K562 (cell line): ENCODE measurements at regions not wholly inside any gene's neighbourhood (a gene's known extent, or its start where the extent isn't known, plus 50 kb on each side); places are given as distances from the start of the nearest gene placed in this dataset.

Source experiments
- ATAC-seq: fragments of 200-7000 bp; cut with Tn5 transposase; 3 replicates; pipeline ENCODE4 v1.9.1; 2020; ENCODE audit warnings: moderate library complexity
- BruUV-seq: library from RNA; stranded (reverse); fragments of 400-500 nt; replicated peaks from 2 replicates; lab custom pipeline; 2021; lab: Mats Ljungman, UMichigan
- CTCF ChIA-PET: fragments of 300-600 bp; formaldehyde crosslinking; extraction: SDS; loops from one replicate; lab custom pipeline; 2021; ENCODE audit warnings: low intra/inter-chr PET ratio; lab: Yijun Ruan, JAX
- POLR2A ChIA-PET: fragments of 300-600, 350-650 bp; sonication (Branson Sonifier 250); formaldehyde crosslinking; extraction: SDS; loops from one replicate; lab custom pipeline; 2021; ENCODE audit warnings: antibody characterized with exemption, inconsistent platforms; lab: Yijun Ruan, JAX
- DNase-seq, 4 experiments: peaks; one replicate each; pipeline versions ENCODE4 v3.0.0 to v3.0.0-alpha.2; 2011 to 2018; ENCODE audit warnings: low spot score in 3 of 4, mixed read lengths in 3 of 4; ENCODE audit errors: extremely low read depth in 1 of 4
- FAIRE-seq: peaks from 2 replicates; lab custom pipeline; 2011; peaks lifted over from hg19 to GRCh38; lab: Jason Lieb, UNC
- H2AFZ ChIP-seq: 2 replicates; pipeline ENCODE4 v1.6.0; 2011; ENCODE audit warnings: low read depth, low read length, control low read depth, inconsistent platforms
- H3K27ac ChIP-seq: fragments of 200-600 bp; 3 replicates; pipeline ENCODE4 v1.8.0; 2011; ENCODE audit warnings: low read depth, mild to moderate bottlenecking, control low read depth, inconsistent platforms, low read length, moderate library complexity, mixed read lengths; ENCODE audit errors: extremely low read depth
- H3K27me3 ChIP-seq, 2 experiments: fragments of 300-600 bp in 1 of 2; 2 replicates in 1 of 2; 3 replicates in 1 of 2; pipeline versions ENCODE4 v1.6.0 to v1.8.0; 2011; ENCODE audit warnings: inconsistent platforms in 2 of 2, low read length in 2 of 2, mild to moderate bottlenecking in 1 of 2, mixed read lengths in 1 of 2, moderate library complexity in 1 of 2; ENCODE audit not compliant: control insufficient read depth in 2 of 2, insufficient read depth in 2 of 2
- H3K36me3 ChIP-seq: fragments of 300-600 bp; 3 replicates; pipeline ENCODE4 v1.8.0; 2011; ENCODE audit warnings: mild to moderate bottlenecking, low read length, inconsistent platforms; ENCODE audit not compliant: control insufficient read depth, insufficient read depth
- H3K4me1 ChIP-seq, 2 experiments: fragments of 200-600 bp in 1 of 2; replicated peaks in 1 of 2; 2 replicates in 1 of 2; 3 replicates in 1 of 2; pipeline versions ENCODE4 v1.5.1 to v1.8.0; 2011; ENCODE audit warnings: inconsistent platforms in 2 of 2, low read length in 2 of 2, mild to moderate bottlenecking in 1 of 2, mixed read lengths in 1 of 2, moderate library complexity in 1 of 2; ENCODE audit not compliant: control insufficient read depth in 2 of 2, insufficient read depth in 2 of 2
- H3K4me2 ChIP-seq: 2 replicates; pipeline ENCODE4 v1.6.1; 2011; ENCODE audit warnings: low read length, control low read depth, inconsistent platforms, mixed read lengths; ENCODE audit not compliant: insufficient read depth
- H3K4me3 ChIP-seq: fragments of 200-600 bp; sonication (generic), shearing (Covaris generic); 2 replicates; pipeline ENCODE4 v1.5.1; 2016; ENCODE audit warnings: control low read depth, inconsistent platforms
- H3K79me2 ChIP-seq: fragments of 200-600 bp; 3 replicates; pipeline ENCODE4 v1.8.0; 2011; ENCODE audit warnings: low read length, inconsistent platforms; ENCODE audit not compliant: control insufficient read depth, insufficient read depth
- H3K9ac ChIP-seq, 2 experiments: 2 replicates each; pipeline versions ENCODE4 v1.6.0 to v1.6.1; 2011; ENCODE audit warnings: low read depth in 2 of 2, low read length in 2 of 2, control low read depth in 1 of 2, inconsistent platforms in 1 of 2, mild to moderate bottlenecking in 1 of 2, mixed read lengths in 1 of 2; ENCODE audit not compliant: insufficient read depth in 1 of 2
- H3K9me1 ChIP-seq: one replicate; pipeline ENCODE4 v1.6.0; 2011; ENCODE audit warnings: inconsistent platforms, mild to moderate bottlenecking, low read length, moderate library complexity; ENCODE audit not compliant: control insufficient read depth, insufficient read depth
- H3K9me3 ChIP-seq: replicated peaks from 2 replicates; pipeline ENCODE4 v1.5.1; 2011; ENCODE audit warnings: low read depth, low read length, inconsistent platforms; ENCODE audit not compliant: control insufficient read depth, insufficient read depth
- H4K20me1 ChIP-seq: replicated peaks from 2 replicates; pipeline ENCODE4 v1.6.1; 2011; ENCODE audit warnings: low read length, inconsistent platforms, mixed read lengths; ENCODE audit not compliant: control insufficient read depth, insufficient read depth
- ADNP ChIP-seq: fragments of 200-800 bp; sonication (Bioruptor generic); IDR thresholded peaks from 2 replicates; pipeline ENCODE4 v1.6.1; 2016; ENCODE audit warnings: missing genetic modification characterization, missing compliant biosample characterization
- ATF7 ChIP-seq: fragments of 450-650 bp; IDR thresholded peaks from 2 replicates; pipeline ENCODE4 v1.7.1; 2014; ENCODE audit warnings: mild to moderate bottlenecking, moderate library complexity
- BMI1 ChIP-seq: fragments of 150-350 bp; IDR thresholded peaks from 2 replicates; pipeline ENCODE4 v1.6.1; 2014; ENCODE audit warnings: low read length
- ESRRB ChIP-seq: fragments of 250-450 bp; sonication (Bioruptor Pico); IDR thresholded peaks from 2 replicates; pipeline ENCODE4 v1.5.0; 2020; ENCODE audit warnings: mild to moderate bottlenecking, moderate library complexity, borderline replicate concordance
- JUNB ChIP-seq: fragments of 450-650 bp; formaldehyde crosslinking; conservative IDR thresholded peaks from 2 replicates; pipeline ENCODE4 v1.4.0; 2020; ENCODE audit warnings: mild to moderate bottlenecking
- KAT8 ChIP-seq: fragments of 450-650 bp; IDR thresholded peaks from 2 replicates; pipeline ENCODE4 v1.6.1; 2016; ENCODE audit warnings: low read depth, mild to moderate bottlenecking
- KDM1A ChIP-seq, 2 experiments: fragments of 450-650 bp; IDR thresholded peaks; 2 replicates each; pipeline ENCODE4 v1.6.1; 2016; ENCODE audit warnings: mild to moderate bottlenecking in 2 of 2
- KLF10 ChIP-seq: fragments of 250-450 bp; sonication (Bioruptor Pico); IDR thresholded peaks from 2 replicates; pipeline ENCODE4 v1.6.1; 2021; ENCODE audit warnings: matching md5 sums
- MECOM ChIP-seq: fragments of 250-450 bp; sonication (Bioruptor Pico); IDR thresholded peaks from 2 replicates; pipeline ENCODE4 v1.8.0; 2022; ENCODE audit warnings: inconsistent platforms
- NCOR1 ChIP-seq: fragments of 450-650 bp; IDR thresholded peaks from 2 replicates; pipeline ENCODE4 v1.6.1; 2016; ENCODE audit warnings: mild to moderate bottlenecking, moderate library complexity
- NRF1 ChIP-seq, 2 experiments: fragments of 450-650 bp; IDR thresholded peaks in 1 of 2; conservative IDR thresholded peaks in 1 of 2; 2 replicates each; pipeline ENCODE4 v1.6.1; 2014; ENCODE audit warnings: mild to moderate bottlenecking in 2 of 2
- PATZ1 ChIP-seq: fragments of 250-450 bp; sonication (Bioruptor Pico); IDR thresholded peaks from 2 replicates; pipeline ENCODE4 v1.5.0; 2020; ENCODE audit warnings: mild to moderate bottlenecking, borderline replicate concordance
- PRMT5 ChIP-seq: sonication (generic); formaldehyde crosslinking; IDR thresholded peaks from 2 replicates; pipeline ENCODE4 v1.5.0; 2020; ENCODE audit warnings: missing genetic modification reagents
- RB1 ChIP-seq: fragments of 450-650 bp; IDR thresholded peaks from 2 replicates; pipeline ENCODE4 v1.6.1; 2017; ENCODE audit warnings: low read depth, mild to moderate bottlenecking
- RBFOX2 ChIP-seq: fragments of 200-400 bp; formaldehyde crosslinking; IDR thresholded peaks from 2 replicates; pipeline ENCODE4 v1.6.1; 2017; ENCODE audit warnings: low read depth, mild to moderate bottlenecking, low read length, moderate library complexity
- RBM39 ChIP-seq: fragments of 200-400 bp; formaldehyde crosslinking; optimal IDR thresholded peaks from 2 replicates; pipeline ENCODE3; 2018; ENCODE audit warnings: low read depth, low read length
- SAFB ChIP-seq: fragments of 200-400 bp; formaldehyde crosslinking; IDR thresholded peaks from 2 replicates; pipeline ENCODE4 v1.6.1; 2017; ENCODE audit warnings: low read depth, low read length, borderline replicate concordance
- SMAD3 ChIP-seq: fragments of 450-650 bp; formaldehyde crosslinking; conservative IDR thresholded peaks from 2 replicates; pipeline ENCODE4 v1.4.0; 2020; ENCODE audit warnings: mild to moderate bottlenecking
- TEAD1 ChIP-seq, 2 experiments: fragments of 450-650 bp in 1 of 2; sonication (generic) in 1 of 2; formaldehyde crosslinking; IDR thresholded peaks; 2 replicates each; pipeline versions ENCODE4 v1.4.0 to v1.8.0; 2020 to 2022; ENCODE audit warnings: mild to moderate bottlenecking in 2 of 2, missing genetic modification reagents in 1 of 2
- ZEB2 ChIP-seq: fragments of 450-650 bp; IDR thresholded peaks from 2 replicates; pipeline ENCODE4 v1.6.1; 2016
- ZNF140 ChIP-seq: fragments of 250-450 bp; sonication (Bioruptor Pico); IDR thresholded peaks from 2 replicates; pipeline ENCODE4 v1.8.0; 2021; ENCODE audit warnings: moderate library complexity, mild to moderate bottlenecking, inconsistent platforms
- ZNF24 ChIP-seq: fragments of 450-650 bp; IDR thresholded peaks from 2 replicates; pipeline ENCODE4 v1.6.1; 2016
- ZNF518B ChIP-seq: fragments of 250-450 bp; sonication (Bioruptor Pico); IDR thresholded peaks from 2 replicates; pipeline ENCODE4 v1.5.0; 2021; ENCODE audit warnings: mild to moderate bottlenecking, moderate library complexity
- ZNF586 ChIP-seq: fragments of 450-650 bp; formaldehyde crosslinking; conservative IDR thresholded peaks from 2 replicates; pipeline ENCODE4 v1.4.0; 2020; ENCODE audit warnings: mild to moderate bottlenecking, moderate library complexity
- ZNF785 ChIP-seq: fragments of 250-450 bp; sonication (Bioruptor Pico); IDR thresholded peaks from 2 replicates; pipeline ENCODE4 v1.4.0; 2020; ENCODE audit warnings: mild to moderate bottlenecking
- WGBS: fragments of 100-300 bp; shearing (Covaris generic); methylation state at CpG from one replicate; pipeline ENCODE4 v1.1.6; 2016; ENCODE audit warnings: low coverage, mixed read lengths; ENCODE audit not compliant: insufficient coverage; ENCODE audit errors: missing lambda C conversion rate; 5-methylcytosine and 5-hydroxymethylcytosine counted together
- in situ Hi-C: fragments of 300-500 bp; cut with MboI; formaldehyde crosslinking; loops from 4 replicates; pipeline ENCODE4 v1.15.0; 2018; ENCODE audit warnings: inconsistent platforms, mixed read lengths
- intact Hi-C: fragments of 100-400 bp; cut with micrococcal nuclease; formaldehyde crosslinking; loops from 2 replicates; pipeline ENCODE4 v1.14.2; 2022

GRCh38 chr15:37679627-37680026 is 254.8 kb upstream of the TMCO5A start:
- H3K4me2 ChIP-seq: no peak overlapping the region
- no peak for FAIRE-seq
- CTCF ChIA-PET: no interaction called here

GRCh38 chr15:37682304-37682703 is 252.1 kb upstream of the TMCO5A start:
- Histone ChIP-seq H3K4me2 (no peak overlapping the region), H3K4me1 (no peaks in the 10 kb centered on the region), H3K27me3 (no peaks in the 10 kb centered on the region), H3K9ac (no peak overlapping the region), H3K27ac (no peak overlapping the region), H3K9me3 (no peaks in the 10 kb centered on the region; the same call in 1 of the 2 replicates), H3K36me3 (no peaks in the 10 kb centered on the region), H3K4me3 (no peak overlapping the region), H4K20me1 (no peaks in the 10 kb centered on the region), H2AFZ (no peak overlapping the region), H3K9me1 (no peaks in the 10 kb centered on the region), H3K79me2 (no peaks in the 10 kb centered on the region)
- no TSS peak for BruUV-seq
- FAIRE-seq (no peak), ATAC-seq (no peak), DNase-seq (peak in 1 of 4 experiments; percentile 3)
- CTCF ChIA-PET: no interaction called here
- POLR2A ChIA-PET: no interaction called here
- in situ Hi-C loops: no loop called here
- WGBS: 0% methylated on average over 4 of the region's 4 CpGs
- intact Hi-C loops: loop anchor here (10.0 kb wide), 1 partner anchor 62 kb away; no protein-coding TSS in a partner anchor
- no peak for TF ChIP-seq KDM1A (IDR thresholded peaks at IDR 0.05)
- no peak for TF ChIP-seq PATZ1
- TF ChIP-seq NRF1 (conservative IDR thresholded peaks at IDR 0.05 in 1 of 2, IDR thresholded peaks at IDR 0.05 in 1 of 2): no peak
- no peak for TF ChIP-seq RBM39
- no peak for TF ChIP-seq ZNF24
- no peak for TF ChIP-seq ZNF518B (CRISPR knock-in tag)

More at GRCh38 chr15:37679627-37680026, 254.8 kb upstream of the TMCO5A start:
- ATAC-seq (no peak), DNase-seq (no peak)
- Histone ChIP-seq H3K4me1 (no peaks in the 10 kb centered on the region), H3K27ac (no peak overlapping the region), H3K4me3 (no peak overlapping the region), H3K9me3 (no peaks in the 10 kb centered on the region), H3K9me1 (no peaks in the 10 kb centered on the region), H3K36me3 (no peaks in the 10 kb centered on the region), H4K20me1 (no peaks in the 10 kb centered on the region), H2AFZ (no peak overlapping the region), H3K79me2 (no peaks in the 10 kb centered on the region)
- 2% methylated on average over 3 of the region's 3 CpGs for WGBS
- BruUV-seq: no TSS peak
- in situ Hi-C loops: no loop called here
- POLR2A ChIA-PET: no interaction called here
- intact Hi-C loops: loop anchor here (10.0 kb wide), 1 partner anchor 65 kb away; no protein-coding TSS in a partner anchor
- TF ChIP-seq KLF10 (CRISPR knock-in tag) (no peak), KAT8 (no peak), SAFB (no peak), ZNF785 (no peak), JUNB (CRISPR knock-in tag) (no peak), ZNF140 (CRISPR knock-in tag) (no peak), ZEB2 (no peak), NCOR1 (no peak), BMI1 (no peak), ATF7 (no peak), ADNP (tag) (no peak), TEAD1 (CRISPR knock-in tag; IDR thresholded peaks at IDR 0.05) (no peak), SMAD3 (CRISPR knock-in tag) (no peak), ESRRB (no peak), ZNF586 (no peak), PRMT5 (CRISPR knock-in tag) (no peak), RB1 (no peak), MECOM (CRISPR knock-in tag) (no peak), RBFOX2 (no peak)
- TF ChIP-seq, all 486 proteins: peak for 0
- Histone ChIP-seq H3K27me3 (no peaks in the 10 kb centered on the region), H3K9ac (no peak overlapping the region)
